ENCODE measurements at regions not wholly inside any gene's neighbourhood (a gene's known extent, or its start where the extent isn't known, plus 50 kb on each side); places are given as distances from the start of the nearest gene placed in this dataset.
"Not testable (repeated sequence)": the region's sequence is repeated elsewhere in the genome, so short reads cannot be mapped to it uniquely, and the experiment has no call there.

DNA sequence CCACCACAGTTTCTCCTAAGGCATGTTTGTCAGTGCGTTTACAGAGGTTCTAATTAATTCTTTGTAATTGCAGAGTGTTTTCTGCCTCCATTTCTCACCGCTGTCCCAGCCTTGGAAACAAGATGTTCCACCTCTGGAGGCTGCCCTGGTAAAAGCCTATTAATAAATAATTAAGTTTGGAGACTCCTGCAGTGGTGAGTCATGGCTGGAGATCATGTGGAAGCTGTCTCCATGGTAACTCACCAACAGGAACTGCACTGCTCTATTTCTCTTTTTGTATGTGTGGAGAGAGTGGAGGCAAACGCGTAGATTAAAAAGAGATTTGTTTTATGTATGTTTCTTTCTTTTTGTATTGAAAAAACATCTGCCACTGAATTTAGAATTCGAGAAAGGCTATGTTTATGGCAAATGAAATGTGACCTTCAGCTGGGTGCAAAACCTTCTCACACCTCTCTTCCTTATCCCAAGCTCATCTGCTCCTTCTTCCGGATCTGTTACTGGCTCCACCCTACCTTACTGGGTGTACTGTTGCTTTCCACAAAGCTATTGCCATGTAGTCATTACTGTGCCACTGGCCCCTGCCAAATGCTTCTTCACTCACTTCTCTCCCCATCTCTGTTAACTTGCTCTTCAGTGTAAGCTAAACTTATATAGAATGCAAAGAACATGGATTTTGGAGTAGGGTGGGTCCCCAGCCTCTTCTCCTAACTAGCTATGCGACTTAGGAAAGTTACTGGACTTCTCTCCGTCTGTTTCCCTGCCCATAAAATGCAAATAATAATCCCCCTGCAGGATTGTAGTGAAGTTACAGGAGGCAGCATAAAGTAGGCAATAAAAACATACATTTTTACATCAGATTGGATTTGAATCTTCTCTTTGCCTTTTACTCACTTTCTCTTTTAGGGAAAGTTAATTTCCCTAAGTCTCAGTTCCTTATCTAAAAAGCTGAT, 778.5 kb downstream of the NTRK3 start:
- no peak for DNase-seq (ENCODE audit: low read depth in 3 of 3)

DNA sequence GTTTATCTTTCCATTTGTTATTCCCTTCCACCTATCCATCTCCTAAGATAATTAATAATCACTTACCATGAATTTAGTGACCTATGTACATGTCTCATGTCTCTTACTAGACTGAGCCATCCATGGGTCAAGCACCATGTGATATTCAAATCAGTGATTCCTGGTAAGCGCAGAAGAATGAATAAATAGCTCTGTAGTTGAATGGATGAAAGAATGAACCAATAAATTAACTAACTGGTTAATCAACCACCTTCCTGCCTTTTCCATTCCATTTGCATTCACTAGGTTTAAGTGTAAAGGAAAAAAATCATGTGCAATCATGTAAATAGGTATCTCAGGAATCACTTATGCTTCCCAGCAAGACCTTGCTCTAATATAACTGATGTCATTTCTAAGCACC, 779.5 kb downstream of the NTRK3 start:
- no peak for DNase-seq (ENCODE audit: low read depth in 3 of 3)

DNA sequence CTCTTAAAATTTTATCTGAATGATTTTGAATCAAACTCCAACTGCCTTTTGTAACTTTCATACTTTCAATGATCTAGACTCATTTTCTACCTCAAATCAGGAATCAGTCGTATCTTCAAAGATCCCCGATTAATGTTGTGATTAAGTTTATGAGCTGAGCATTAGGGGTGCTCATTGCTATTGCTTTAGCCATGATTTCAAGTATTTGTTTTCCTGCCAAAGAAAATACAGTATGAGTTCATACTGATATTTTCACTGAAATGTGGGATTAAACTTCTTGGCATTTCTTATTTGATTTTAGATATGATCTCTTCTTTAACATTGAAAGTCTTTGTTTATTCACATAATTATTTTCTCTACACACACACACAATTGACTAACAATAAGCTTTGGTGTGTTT, 785.6 kb downstream of the NTRK3 start:
- no peak for DNase-seq (ENCODE audit: low read depth in 3 of 3)

DNA sequence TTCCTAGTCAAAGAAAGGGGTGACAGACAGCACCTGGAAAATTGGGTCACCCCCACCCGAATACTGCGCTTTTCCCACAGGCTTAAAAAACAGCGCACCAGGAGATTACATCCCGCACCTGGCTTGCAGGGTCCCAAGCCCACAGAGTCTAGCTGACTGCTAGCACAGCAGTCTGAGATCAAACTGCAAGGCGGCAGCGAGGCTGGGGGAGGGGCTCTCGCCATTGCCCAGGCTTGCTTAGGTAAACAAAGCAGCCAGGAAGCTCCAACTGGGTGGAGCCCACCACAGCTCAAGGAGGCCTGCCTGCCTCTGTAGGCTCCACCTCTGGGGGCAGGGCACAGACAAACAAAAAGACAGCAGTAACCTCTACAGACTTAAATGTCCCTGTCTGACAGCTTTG, 792.6 kb downstream of the NTRK3 start:
- not testable (repeated sequence) for DNase-seq (ENCODE audit: low read depth in 3 of 3)

DNA sequence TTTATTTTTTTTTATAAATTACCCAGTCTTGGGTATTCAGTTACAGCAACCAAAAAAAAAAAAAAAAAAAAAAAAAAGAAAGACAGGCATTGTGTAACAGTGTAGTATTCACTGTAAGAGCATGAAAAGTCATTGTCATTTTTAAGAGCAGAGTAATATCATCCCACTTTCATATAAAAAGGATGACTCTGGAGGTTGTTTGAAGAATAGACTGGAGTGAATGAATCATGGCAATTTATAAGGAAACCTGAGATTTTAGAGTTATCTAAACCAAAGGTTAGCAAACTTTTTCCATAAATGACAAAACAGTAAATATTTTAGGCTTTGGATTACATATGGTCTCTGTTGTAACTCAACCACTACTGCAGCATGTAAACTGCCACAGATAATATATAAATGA, 794.9 kb downstream of the NTRK3 start:
- DNase-seq (ENCODE audit: low read depth in 3 of 3): no peak

DNA sequence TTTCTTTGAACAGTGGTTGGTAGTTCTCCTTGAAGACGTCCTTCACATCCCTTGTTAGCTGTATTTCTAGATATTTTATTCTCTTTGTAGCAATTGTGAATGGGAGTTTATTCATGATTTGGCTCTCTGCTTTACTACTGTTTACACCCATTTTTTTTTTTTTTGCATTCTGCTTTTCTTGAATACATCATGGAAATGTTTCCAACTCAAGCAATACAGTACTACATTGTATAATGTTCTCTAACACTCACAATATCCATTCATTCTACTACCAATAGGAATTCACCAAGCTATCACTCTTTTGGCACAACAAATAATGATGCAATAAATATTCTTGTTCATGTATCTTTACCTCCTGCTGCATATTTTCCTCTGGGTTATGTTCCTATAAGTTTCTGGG, 801.7 kb downstream of the NTRK3 start:
- DNase-seq (ENCODE audit: low read depth in 3 of 3): no peak

DNA sequence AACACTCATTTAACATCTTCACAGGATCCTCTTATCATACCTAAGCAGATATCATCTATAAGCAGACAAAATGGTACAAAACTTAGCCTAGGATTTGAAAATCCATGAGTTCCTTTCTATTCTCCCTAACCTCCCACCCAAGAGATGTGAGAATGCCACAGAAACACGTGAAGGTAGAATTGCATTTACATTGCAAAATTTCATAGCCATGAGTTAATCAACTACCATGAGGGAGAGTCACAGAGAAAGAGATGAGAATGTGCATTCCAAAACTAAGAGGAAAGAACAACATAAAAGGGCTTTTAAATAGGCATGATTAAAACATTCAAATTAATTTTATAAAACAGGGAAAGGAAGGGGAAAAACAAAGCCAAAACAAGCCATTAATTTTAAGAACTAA, 806.2 kb downstream of the NTRK3 start:
- no peak for DNase-seq (ENCODE audit: low read depth in 3 of 3)

DNA sequence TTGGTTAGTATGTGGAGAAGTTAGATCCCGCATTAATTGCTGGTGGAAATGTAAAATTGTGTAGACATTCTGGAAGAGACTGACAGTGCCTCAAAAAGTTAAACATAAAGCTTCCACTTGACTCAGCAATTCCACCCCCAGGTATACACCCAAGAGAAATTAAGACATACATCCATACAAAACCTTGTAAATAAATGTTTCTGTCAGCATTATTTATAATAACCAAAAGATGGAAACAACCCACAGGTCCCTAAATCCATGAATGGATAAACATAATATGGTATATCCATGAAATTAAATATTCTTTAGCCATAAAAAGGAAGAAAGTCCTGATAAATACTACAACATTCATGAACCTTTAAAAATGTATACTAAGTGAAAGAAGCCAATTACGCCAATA, 817.4 kb downstream of the NTRK3 start:
- no peak for DNase-seq (ENCODE audit: low read depth in 3 of 3)

DNA sequence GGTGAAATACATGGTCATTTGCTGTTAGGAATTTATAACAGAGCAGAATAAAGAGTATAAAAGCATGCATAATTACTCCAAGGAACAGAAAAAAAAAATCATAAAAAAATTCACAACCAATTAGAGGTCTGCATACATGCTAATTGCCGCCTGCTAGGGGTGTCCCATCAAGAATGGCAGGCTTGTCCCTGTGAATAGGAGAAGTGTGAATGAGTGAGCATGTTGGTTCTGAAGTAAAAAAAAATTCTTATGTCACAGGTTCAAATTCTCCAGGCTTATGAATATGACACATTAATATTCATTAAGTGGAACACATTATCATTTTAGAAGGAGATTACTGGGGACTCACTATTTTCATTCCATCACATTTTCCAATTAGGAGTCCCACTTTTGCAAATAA, 822.7 kb downstream of the NTRK3 start:
- no peak for DNase-seq (ENCODE audit: low read depth in 3 of 3)

DNA sequence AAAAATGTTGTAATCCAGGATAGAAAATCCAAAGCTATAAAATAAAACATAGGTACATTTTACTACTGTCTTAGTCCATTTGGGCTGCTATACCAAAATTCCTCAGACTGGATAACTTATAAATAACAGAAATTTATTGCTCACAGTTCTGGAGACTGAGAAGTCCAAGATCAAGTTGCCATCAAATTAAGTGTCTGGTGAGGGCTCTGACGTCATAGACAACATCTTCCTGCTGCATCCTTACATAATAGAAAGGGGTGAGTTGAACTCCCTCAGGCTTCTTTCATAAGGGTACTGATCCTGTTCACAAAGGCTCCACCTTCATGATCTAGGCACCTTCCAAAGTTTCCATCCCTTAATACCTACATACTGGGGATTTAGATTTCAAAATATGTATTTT, 826.8 kb downstream of the NTRK3 start:
- no peak for DNase-seq (ENCODE audit: low read depth in 3 of 3)

DNA sequence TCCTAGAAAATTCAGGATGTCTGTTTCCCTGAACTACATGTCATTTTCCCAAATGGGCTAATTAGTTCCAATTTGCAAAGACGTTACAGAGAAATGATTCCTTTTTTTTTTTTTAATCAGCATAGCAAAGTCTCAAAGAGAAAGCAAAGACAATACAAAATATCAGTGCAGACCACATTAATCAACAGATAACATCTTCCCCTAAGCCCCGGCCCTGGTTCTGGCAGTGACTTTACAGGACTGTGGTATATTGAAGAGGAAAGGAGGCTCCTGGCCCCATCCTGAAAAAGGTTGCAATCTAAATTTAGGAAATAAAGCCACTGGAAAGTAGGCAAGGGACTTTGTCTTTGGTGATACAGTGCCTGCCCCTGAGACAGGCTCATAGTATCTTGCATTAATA, 836.5 kb downstream of the NTRK3 start:
- no peak for DNase-seq (ENCODE audit: low read depth in 3 of 3)

DNA sequence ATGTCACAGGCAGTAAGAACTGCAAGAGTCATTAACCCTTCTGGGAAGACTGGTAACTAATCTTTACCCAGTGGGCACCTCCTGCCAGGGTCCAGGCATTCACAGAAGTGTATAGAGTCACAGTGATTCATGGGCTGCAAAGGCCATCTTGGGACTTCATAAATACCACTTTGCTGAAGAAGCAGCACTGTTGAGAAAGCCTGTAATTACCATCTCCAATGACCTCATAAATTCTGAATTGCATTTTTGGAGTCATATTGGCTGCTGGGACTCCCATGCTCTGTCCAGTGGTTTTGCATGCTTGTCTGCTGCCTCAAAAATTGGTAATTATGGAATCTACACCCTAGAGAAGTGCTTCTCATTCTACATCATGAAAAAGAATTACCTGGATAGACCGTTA, 837.2 kb downstream of the NTRK3 start:
- no peak for DNase-seq (ENCODE audit: low read depth in 3 of 3)

DNA sequence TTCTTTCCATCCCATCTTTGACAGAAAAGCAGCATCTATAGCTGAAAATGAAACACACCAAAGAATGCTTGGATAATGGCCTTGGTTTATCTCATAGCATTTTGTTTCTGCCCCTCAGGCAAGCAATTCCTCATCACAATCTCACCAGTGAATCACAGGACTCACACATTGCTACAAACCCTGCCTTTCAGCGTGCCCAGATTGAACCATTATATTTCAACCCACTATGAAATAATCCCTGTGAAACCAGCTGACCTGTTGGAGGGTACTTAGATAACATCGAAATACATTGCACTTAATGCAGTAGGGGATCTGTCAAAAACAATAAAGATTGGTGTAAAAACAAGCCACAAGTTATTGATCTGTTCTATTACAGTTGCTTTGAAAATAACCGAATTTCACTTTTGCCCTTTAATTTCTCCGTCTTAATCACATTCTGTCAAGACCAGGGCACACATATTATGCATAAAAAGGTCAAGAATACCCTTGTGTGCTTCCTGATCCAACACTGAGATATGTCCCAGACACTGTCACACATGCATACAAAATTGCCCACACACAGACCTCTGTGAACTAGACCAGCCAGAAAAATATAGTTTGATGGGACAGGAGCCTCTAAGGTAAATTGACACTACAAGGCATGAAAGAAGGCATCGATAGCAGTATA, 839.8 kb downstream of the NTRK3 start:
- DNase-seq (ENCODE audit: low read depth in 3 of 3): no peak

DNA sequence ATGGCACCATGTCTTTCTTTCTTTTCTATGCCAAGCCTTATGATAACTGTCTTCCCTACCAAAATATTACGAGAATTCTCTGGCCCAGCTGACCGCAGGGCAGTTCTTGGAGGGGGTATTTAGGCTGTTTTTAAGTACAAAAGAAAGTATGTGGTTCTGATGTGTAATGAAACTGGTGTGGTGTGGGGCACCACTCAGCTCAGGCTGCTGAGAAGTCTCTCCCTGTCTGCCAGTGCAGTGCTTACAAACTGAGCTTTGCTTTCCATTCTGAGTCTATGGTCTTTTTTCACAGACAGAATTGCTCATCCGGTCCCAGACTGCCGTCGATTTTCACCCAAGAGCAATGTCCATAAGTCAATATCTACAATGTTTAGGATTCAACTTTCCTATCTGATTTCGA, 847.6 kb downstream of the NTRK3 start:
- DNase-seq (ENCODE audit: low read depth in 3 of 3): no peak

DNA sequence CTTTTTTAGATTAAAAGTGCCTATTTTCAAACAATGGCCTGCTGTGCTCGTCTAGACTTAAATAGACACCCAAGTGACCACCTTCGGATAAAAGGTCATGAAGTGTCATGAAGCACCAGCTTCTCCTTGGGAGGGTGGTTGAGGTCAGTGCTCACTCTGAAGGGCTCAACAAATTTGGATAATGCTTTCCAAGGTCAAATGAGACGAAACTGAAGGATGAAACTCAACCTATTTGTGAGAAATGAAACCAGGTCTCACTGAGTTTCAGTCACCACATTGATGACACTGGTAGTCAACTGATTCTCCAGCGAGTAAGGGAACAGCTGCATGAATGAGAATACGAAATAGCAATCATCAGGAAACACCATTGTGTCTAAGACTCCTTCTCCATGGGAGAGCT, 852.6 kb downstream of the NTRK3 start:
- no peak for DNase-seq (ENCODE audit: low read depth in 3 of 3)

DNA sequence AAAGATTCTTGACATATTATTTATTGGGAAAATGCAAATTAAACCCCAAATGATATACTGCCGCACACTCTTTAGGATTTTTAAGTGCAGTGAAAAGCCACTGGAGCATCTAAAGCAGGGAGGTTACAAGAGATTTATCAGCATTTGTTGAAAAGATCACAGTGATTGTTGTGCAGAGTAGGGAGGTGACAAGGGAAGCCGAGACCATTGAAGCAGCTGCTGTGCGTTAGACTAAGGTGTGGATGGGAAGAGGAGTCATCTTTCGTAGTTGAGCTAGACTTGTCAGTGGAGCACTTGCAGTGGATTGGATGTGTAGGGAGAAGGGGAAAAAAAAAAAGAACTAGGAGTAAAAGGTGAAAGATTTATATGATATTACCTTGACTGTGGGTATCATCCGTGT, 854.6 kb downstream of the NTRK3 start:
- DNase-seq (ENCODE audit: low read depth in 3 of 3): no peak

DNA sequence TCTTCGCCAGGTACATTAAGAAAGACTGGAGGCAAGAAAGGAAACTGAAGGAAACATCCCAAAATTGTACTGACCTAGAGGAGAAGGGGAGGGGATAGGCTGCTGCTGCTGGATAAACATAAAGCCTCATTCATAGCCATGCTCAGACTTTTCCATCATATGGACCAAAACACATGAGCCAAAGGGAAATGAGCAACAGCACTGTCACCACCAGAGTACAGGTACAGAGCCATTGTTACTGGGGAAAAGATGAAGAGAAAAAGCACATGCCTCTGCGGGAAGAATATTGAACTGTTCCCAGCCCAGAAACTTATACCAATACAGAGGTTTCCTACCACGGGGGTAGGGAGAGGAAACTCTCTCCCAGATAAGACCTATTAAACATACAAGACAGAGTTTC, 861.9 kb downstream of the NTRK3 start:
- DNase-seq (ENCODE audit: low read depth in 3 of 3): no peak

DNA sequence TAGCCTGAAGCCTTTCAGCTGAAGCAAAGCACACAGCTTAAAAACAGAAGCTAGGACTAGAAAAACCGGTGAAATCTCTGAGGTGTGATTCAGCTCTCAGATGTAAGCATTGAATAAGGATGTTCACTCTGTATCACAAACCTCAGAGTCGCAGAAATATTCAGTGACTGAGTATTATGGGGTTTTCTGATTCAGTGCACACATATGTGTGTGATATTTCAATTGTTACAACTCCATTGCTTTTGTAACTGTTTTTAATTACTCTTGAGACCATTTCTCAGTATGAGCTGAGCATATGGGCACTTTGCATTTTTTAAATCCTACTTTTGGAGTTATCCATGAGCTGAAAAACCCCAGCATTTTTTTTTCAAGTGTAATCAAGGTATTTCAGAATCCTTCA, 868.8 kb downstream of the NTRK3 start:
- no peak for DNase-seq (ENCODE audit: low read depth in 3 of 3)

DNA sequence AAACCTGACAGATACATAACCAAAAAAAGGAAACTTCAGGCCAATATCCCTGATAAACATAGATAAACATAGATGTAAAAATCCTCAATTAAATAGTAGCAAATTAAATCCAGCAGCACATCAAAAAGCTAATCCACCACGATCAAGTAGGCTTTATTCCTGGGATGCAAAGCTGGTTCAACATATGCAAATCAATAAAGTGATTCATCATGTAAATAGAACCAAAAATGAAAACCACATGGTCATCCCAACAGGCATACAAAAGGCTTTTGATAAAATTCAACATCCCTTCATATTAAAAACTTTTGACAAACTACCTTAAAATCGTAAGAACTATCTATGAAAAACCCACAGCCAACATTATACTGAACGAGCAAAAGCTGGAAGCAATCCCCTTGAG, 882.2 kb downstream of the NTRK3 start:
- DNase-seq (ENCODE audit: low read depth in 3 of 3): no peak

DNA sequence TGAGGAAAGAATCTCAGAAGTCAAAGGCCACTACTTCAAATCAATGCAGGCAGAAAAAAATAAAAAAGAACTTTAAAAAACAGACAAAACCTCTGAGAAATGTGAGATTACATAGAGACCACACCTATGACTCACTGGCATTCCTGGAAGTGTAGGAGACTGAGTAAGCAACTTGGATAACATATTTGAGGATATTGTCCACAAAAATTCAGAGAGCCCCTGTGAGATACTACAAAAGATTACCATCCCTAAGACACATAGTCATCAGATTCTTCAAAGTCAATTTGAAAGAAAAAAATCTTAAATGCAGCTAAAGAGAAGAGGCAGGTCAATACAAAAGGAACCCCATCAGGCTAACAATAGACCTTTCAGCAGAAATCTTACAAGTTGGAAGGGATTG, 887.3 kb downstream of the NTRK3 start:
- DNase-seq (ENCODE audit: low read depth in 3 of 3): no peak

DNA sequence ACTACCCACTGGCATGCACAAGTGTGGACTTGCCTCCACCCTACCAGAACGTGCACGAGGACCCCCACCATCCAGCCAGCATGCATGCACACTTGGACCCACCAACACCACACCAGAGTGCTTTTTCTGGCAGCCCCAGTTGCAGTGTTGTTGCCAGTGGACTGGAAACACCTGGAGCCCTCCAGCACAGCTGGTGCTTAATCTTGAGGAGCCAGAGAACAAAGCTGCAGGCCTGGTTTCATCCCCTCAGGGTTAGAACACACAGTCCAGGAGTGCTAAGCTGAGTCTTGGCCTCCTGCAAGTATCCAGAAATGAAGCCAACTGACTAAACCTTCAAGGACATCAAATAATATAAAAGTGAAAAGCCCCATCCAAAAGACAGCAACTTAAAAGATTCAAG, 888.0 kb downstream of the NTRK3 start:
- no peak for DNase-seq (ENCODE audit: low read depth in 3 of 3)

DNA sequence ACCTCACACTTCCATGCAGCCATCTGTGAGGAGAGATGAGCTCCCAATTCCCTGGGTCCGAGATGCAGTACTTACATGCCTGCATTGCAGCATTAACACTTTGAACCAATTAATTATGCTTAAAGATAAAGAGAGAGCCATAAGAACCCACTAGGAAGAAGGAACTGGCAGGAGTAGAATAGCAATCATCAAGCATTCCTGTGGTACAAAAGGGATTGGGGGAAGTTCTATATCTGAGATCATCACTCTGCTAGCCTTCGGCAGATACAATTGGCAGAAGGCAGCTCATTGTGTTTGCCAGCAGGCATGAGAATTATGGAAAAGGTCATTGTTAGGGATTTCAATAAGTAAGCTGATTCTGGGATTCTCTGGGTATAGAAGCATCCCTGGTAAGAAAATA, 891.4 kb downstream of the NTRK3 start:
- DNase-seq (ENCODE audit: low read depth in 3 of 3): no peak

DNA sequence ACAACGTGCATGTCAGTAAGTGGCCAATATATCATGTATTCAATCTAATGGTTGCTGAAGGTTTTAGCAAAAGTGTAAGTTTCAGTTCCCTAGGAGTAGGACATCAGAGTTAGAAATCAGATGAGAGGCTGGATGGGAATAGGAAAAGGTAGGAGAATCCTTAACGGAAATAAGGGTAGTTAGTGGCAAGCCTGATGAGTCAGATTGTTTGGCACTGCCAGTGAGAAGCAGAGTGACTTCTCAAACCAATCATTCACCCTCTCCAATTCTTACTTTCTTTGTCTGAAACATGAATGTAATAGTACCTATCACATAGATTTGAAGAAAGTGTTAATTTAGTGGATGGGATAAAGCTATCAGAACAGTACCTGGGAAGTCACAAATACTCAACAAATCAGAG, 894.0 kb downstream of the NTRK3 start:
- no peak for DNase-seq (ENCODE audit: low read depth in 3 of 3)

All from stimulated activated CD4-positive, alpha-beta T cell treated with anti-CD3 and anti-CD28 coated beads, TNF-alpha, amount 100 ng/mL, for 24 hours (primary cell).